Right lobe of liver (tissue), 6 donors: ENCODE measurements at regions not wholly inside any gene's neighbourhood (a gene's known extent, or its start where the extent isn't known, plus 50 kb on each side); places are given as distances from the start of the nearest gene placed in this dataset.

Experiments
- ATAC-seq, 4 donors: fragments of 200-7000 bp; cut with Tn5 transposase; one replicate each; pipeline ENCODE4 v1.9.1; 2020; ENCODE audit warnings: mild to moderate bottlenecking in 4 of 4, moderate library complexity in 4 of 4
- DNase-seq, 3 donors: peaks; one replicate each; pipeline ENCODE4 v3.0.0-alpha.2; 2020
- H3K27ac ChIP-seq, 3 donors: fragments of 200-600 bp; one replicate each; pipeline ENCODE4 v1.8.0; 2022
- H3K27me3 ChIP-seq, 2 donors: fragments of 200-600 bp; one replicate each; pipeline ENCODE4 v1.8.0; 2022
- H3K36me3 ChIP-seq, 4 donors: fragments of 200-600 bp; sonication (generic) in 1 of 4; one replicate each; pipeline versions ENCODE4 v1.5.1 to v1.8.0; 2017 to 2022; ENCODE audit warnings: control low read depth in 1 of 4
- H3K4me1 ChIP-seq, 4 donors: fragments of 200-600 bp; sonication (generic) in 1 of 4; one replicate each; pipeline versions ENCODE4 v1.5.1 to v1.8.0; 2017 to 2022; ENCODE audit warnings: control low read depth in 1 of 4
- H3K4me3 ChIP-seq, 3 donors: fragments of 200-600 bp; one replicate each; pipeline ENCODE4 v1.8.0; 2022
- H3K9me3 ChIP-seq, 4 donors: fragments of 200-600 bp; sonication (generic) in 1 of 4; one replicate each; pipeline versions ENCODE4 v1.5.1 to v1.8.0; 2017 to 2022; ENCODE audit warnings: control low read depth in 1 of 4
- POLR2A ChIP-seq: fragments of 450-650 bp; IDR thresholded peaks from one replicate; pipeline ENCODE4 v1.6.1; 2017; ENCODE audit warnings: antibody characterized with exemption, mild to moderate bottlenecking
- WGBS: methylation state at CpG from one replicate; pipeline ENCODE4 v1.1.6; 2018; ENCODE audit warnings: low coverage, low lambda C conversion rate; ENCODE audit not compliant: insufficient coverage; ENCODE audit errors: missing lambda C conversion rate; 5-methylcytosine and 5-hydroxymethylcytosine counted together
- intact Hi-C, 2 donors: fragments of 100-400 bp; cut with DNase I; formaldehyde crosslinking; loops; one replicate each; pipeline versions ENCODE4 v1.11.2 to v1.14.1; 2022
- TF ChIP-seq, protein P1 (sequence below), 4 donors: fragments of 200-600 bp in 3 of 4; fragments of 450-650 bp in 1 of 4; IDR thresholded peaks; one replicate each; pipeline versions ENCODE4 v1.5.1 to v1.8.0; 2016 to 2022; ENCODE audit warnings: antibody characterized with exemption in 4 of 4, mild to moderate bottlenecking in 2 of 4
- donor health status: DM: no; HTN: yes; CAD: no.
- donor health status: DM: no; HTN: no; CAD: no.
- donor health status: DM: no; HTN: no; CAD: no.
- donor health status: DM: no; HTN: yes; CAD: no.
- donor health status: DM: no; HTN: yes; CAD: no.

DNA sequence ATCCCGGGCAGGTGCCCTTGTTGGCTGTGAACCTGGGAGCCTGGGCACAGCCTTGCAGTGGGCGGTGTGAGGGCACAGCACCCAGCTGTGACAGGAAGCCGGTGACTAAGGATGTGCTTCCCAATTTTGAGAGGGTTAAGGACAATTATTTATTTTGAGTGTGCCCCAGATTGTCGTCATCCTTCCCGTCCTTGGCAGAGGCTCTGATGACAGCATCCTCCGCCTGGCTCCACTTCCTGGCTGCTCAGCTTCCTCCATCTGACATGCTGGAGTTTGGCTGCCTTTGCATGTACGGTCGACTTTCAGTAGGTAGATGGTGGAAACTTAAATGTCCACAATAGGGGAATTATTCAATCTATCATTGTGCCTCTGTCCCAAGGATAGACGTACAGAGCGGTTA, 282.4 kb upstream of the EEF2KMT start:
- no peaks in the 10 kb centered on the region for H3K4me1 ChIP-seq
- intact Hi-C loops = no loop called here
- WGBS = 60% methylated on average over 5 of the region's 10 CpGs
- H3K4me3 ChIP-seq = no peak overlapping the region
- H3K36me3 ChIP-seq = no peaks in the 10 kb centered on the region
- H3K27ac ChIP-seq = no peak overlapping the region
- TF ChIP-seq, protein P1, sequence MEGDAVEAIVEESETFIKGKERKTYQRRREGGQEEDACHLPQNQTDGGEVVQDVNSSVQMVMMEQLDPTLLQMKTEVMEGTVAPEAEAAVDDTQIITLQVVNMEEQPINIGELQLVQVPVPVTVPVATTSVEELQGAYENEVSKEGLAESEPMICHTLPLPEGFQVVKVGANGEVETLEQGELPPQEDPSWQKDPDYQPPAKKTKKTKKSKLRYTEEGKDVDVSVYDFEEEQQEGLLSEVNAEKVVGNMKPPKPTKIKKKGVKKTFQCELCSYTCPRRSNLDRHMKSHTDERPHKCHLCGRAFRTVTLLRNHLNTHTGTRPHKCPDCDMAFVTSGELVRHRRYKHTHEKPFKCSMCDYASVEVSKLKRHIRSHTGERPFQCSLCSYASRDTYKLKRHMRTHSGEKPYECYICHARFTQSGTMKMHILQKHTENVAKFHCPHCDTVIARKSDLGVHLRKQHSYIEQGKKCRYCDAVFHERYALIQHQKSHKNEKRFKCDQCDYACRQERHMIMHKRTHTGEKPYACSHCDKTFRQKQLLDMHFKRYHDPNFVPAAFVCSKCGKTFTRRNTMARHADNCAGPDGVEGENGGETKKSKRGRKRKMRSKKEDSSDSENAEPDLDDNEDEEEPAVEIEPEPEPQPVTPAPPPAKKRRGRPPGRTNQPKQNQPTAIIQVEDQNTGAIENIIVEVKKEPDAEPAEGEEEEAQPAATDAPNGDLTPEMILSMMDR (IDR thresholded peaks at IDR 0.05) = no peak
- no peak for TF ChIP-seq POLR2A
- DNase-seq (no peak), ATAC-seq (no peak)
- H3K27me3 ChIP-seq = no peaks in the 10 kb centered on the region
- no peaks in the 10 kb centered on the region for H3K9me3 ChIP-seq

DNA sequence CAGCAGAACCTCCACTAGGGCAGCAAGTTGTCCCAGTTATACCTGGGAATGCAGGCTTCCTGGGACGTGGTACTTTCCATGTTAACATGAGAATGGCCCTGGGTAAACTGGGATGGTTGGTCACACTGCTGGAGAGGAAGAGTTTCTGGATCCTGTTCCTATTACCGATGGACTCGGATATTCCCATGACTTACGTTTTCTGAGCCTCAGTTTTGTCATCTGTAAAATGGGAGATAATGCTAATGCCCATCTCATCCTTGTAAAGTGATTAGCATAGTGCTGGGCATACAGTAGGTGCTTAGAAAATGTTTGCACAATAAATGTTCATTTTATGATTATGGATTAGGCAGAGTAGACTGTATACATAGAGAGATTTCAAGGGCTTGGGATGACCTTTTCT, 280.9 kb upstream of the EEF2KMT start:
- TF ChIP-seq POLR2A = no peak
- TF ChIP-seq, protein P1 (IDR thresholded peaks at IDR 0.05) = no peak
- no peak for DNase-seq
- Histone ChIP-seq H3K36me3 (no peaks in the 10 kb centered on the region), H3K27me3 (no peaks in the 10 kb centered on the region), H3K4me1 (no peaks in the 10 kb centered on the region), H3K4me3 (no peak overlapping the region), H3K9me3 (no peaks in the 10 kb centered on the region), H3K27ac (no peak overlapping the region)
- ATAC-seq = no peak
- WGBS = 49% methylated on average over 4 of the region's 4 CpGs
- intact Hi-C loops = no loop called here

DNA sequence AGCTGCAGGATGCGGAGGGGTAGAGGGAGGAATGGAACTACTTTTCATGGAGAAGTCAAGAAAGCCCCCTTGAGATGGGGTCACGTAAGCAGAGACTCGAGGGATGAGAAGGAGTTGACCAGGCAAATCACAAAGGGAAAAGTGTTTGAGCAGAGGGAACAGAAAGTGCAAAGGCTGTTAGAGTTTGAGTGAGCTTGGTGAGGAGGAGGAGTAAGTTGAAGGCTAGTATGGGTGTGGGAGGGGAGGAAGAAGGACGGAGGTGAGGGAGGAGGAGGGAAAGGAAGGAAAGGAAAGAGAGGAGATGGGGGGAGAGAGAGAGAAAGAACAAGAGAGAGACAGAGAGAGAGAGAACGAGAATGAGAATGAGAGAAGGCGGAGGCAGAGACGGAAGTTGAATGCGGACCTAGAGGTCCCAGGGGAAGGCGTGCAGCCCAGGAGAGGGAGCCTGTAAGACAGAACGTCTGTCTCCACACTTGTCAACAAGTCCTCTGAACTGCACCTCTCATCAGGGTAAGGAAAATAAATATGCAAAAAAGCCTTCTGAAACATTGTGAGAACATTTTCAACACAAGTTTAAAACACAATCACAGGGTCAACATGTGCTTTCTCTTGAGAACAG, 279.8 kb upstream of the EEF2KMT start:
- H3K27me3 ChIP-seq = no peaks in the 10 kb centered on the region
- no peak overlapping the region for H3K4me3 ChIP-seq
- no peaks in the 10 kb centered on the region for H3K4me1 ChIP-seq
- no peaks in the 10 kb centered on the region for H3K36me3 ChIP-seq
- intact Hi-C loops = no loop called here
- TF ChIP-seq, protein P1 (IDR thresholded peaks at IDR 0.05) = no peak
- TF ChIP-seq POLR2A = no peak
- H3K27ac ChIP-seq = no peak overlapping the region
- 23% methylated on average over 8 of the region's 10 CpGs for WGBS
- no peak for DNase-seq
- no peaks in the 10 kb centered on the region for H3K9me3 ChIP-seq
- no peak for ATAC-seq

DNA sequence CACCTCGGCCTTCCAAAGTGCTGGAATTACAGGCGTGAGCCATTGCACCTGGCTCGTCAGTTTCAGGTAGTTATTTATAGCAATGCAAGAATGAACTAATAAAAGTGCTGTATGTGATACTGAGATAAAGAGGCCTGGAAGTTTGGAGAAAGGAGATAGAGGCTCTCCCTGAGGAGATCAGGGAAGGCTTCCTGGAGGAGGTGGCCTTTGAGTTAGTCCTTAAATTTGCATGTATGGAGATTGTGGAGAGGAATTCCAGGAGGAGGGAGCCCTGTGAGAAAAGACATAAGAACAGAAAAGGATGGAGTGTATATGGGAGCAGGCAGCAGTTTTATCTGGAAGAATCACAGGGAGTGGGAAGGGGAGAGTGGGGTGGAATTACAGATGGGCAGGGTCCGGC, 276.6 kb upstream of the EEF2KMT start:
- ATAC-seq (no peak), DNase-seq (no peak)
- 62% methylated on average over 4 of the region's 4 CpGs for WGBS
- H3K36me3 ChIP-seq = no peaks in the 10 kb centered on the region
- H3K4me3 ChIP-seq = no peak overlapping the region
- H3K4me1 ChIP-seq = no peaks in the 10 kb centered on the region
- intact Hi-C loops = no loop called here
- no peak overlapping the region for H3K27ac ChIP-seq
- no peaks in the 10 kb centered on the region for H3K9me3 ChIP-seq
- no peaks in the 10 kb centered on the region for H3K27me3 ChIP-seq
- TF ChIP-seq, protein P1 (IDR thresholded peaks at IDR 0.05) = no peak
- no peak for TF ChIP-seq POLR2A

DNA sequence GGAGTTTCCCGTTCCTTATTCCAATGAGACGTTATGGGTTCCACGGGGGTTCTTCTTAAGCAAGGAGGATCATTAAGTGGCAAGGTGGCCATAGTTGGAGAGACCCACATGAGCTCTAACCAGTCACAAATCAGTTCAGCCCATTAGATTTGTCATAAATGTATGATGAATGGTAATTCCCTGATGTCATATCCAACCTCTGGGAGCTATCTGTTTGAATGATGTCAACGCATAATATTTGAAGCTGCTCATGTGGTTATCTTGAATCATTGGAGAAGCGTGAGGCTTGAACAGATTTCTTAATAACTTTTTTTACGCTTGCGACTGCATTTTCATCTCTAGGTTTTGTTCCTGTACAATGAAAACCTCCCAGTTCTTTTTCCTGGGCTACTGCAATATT, 270.4 kb upstream of the EEF2KMT start:
- TF ChIP-seq POLR2A = no peak
- TF ChIP-seq, protein P1 (IDR thresholded peaks at IDR 0.05) = no peak
- Histone ChIP-seq H3K27me3 (no peaks in the 10 kb centered on the region), H3K27ac (no peak overlapping the region), H3K9me3 (no peaks in the 10 kb centered on the region), H3K4me1 (no peaks in the 10 kb centered on the region), H3K36me3 (no peaks in the 10 kb centered on the region), H3K4me3 (no peak overlapping the region)
- no peak for DNase-seq
- intact Hi-C loops = no loop called here
- ATAC-seq = no peak
- WGBS = 60% methylated on average over 7 of the region's 7 CpGs
